Heart left ventricle (tissue), 13 donors: ENCODE measurements at regions not wholly inside any gene's neighbourhood (a gene's known extent, or its start where the extent isn't known, plus 50 kb on each side); places are given as distances from the start of the nearest gene placed in this dataset.

ENCODE experiments used
- POLR2A ChIP-seq, 2 donors: fragments of 450-650 bp; IDR thresholded peaks; one replicate each; pipeline ENCODE4 v1.6.1; 2017; ENCODE audit warnings: antibody characterized with exemption in 2 of 2, mild to moderate bottlenecking in 2 of 2, moderate library complexity in 2 of 2
- TF ChIP-seq, protein P1 (sequence below), 12 donors: fragments of 200-600 bp; sonication (generic) in 4 of 12; IDR thresholded peaks; one replicate each; pipeline versions ENCODE4 v1.5.0 to v1.8.0; 2018 to 2022; ENCODE audit warnings: antibody characterized with exemption in 12 of 12, mild to moderate bottlenecking in 5 of 12
- donor health status: ischemic (EF 13 %, LVEDD 7.1; RV severe dilation, severe dysfunction).
- donor health status: DM: no; HTN: yes; CAD: no.
- donor health status: DM: no; HTN: no; CAD: no.
- donor health status: ischemic (EF 25% LVEDD 6.9; RV normal size, moderate dysfunction).
- donor health status: ischemic (EF 25% LVEDD 5.7; RV mildly dilated, moderate dysfunction).
- donor health status: ischemic (EF 35%, LVEDD 5.7; RV mildly dilated, moderate dysfunction).
- donor health status: nonischemic (EF 11% LVEDD 7.7; RV severe dilation, severe dysfunction).
- donor health status: DM: yes; HTN: yes; CAD: no.
- donor health status: PGD.
- donor health status: ischemic (EF 29% LVEDD 5.4; RV normal size, mild dysfunction).
- donor health status: nonischemic (EF 23%, LVEDD 6.1; RV moderate dilation, normal function).

GRCh38 chr12:24077161-24077560, 127.7 kb upstream of the SOX5 start:
- TF ChIP-seq, protein P1, sequence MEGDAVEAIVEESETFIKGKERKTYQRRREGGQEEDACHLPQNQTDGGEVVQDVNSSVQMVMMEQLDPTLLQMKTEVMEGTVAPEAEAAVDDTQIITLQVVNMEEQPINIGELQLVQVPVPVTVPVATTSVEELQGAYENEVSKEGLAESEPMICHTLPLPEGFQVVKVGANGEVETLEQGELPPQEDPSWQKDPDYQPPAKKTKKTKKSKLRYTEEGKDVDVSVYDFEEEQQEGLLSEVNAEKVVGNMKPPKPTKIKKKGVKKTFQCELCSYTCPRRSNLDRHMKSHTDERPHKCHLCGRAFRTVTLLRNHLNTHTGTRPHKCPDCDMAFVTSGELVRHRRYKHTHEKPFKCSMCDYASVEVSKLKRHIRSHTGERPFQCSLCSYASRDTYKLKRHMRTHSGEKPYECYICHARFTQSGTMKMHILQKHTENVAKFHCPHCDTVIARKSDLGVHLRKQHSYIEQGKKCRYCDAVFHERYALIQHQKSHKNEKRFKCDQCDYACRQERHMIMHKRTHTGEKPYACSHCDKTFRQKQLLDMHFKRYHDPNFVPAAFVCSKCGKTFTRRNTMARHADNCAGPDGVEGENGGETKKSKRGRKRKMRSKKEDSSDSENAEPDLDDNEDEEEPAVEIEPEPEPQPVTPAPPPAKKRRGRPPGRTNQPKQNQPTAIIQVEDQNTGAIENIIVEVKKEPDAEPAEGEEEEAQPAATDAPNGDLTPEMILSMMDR (IDR thresholded peaks at IDR 0.05) = no peak
- TF ChIP-seq POLR2A (IDR thresholded peaks at IDR 0.05) = no peak
